HCT116 (cell line): ENCODE measurements at regions not wholly inside any gene's neighbourhood (a gene's known extent, or its start where the extent isn't known, plus 50 kb on each side); places are given as distances from the start of the nearest gene placed in this dataset.

Experiments used
- CEBPB ChIP-seq: IDR thresholded peaks from 2 replicates; pipeline ENCODE4 v1.6.1; 2012; ENCODE audit warnings: low read depth
- EZH2 ChIP-seq: fragments of 200-600 bp; sonication (generic); IDR thresholded peaks from 2 replicates; pipeline ENCODE4 v1.6.1; 2017; ENCODE audit warnings: antibody characterized with exemption, mixed run types
- EZH2phosphoT487 ChIP-seq: fragments of 200-600 bp; IDR thresholded peaks from 2 replicates; pipeline ENCODE4 v1.6.1; 2018; ENCODE audit warnings: antibody characterized with exemption, borderline replicate concordance
- FOSL1 ChIP-seq: IDR thresholded peaks from 2 replicates; pipeline ENCODE4 v1.6.1; 2012; ENCODE audit warnings: low read depth
- JUND ChIP-seq: IDR thresholded peaks from 2 replicates; pipeline ENCODE4 v1.6.1; 2012
- POLR2A ChIP-seq: IDR thresholded peaks from 2 replicates; pipeline ENCODE4 v1.7.0; 2011; ENCODE audit warnings: borderline replicate concordance; ENCODE audit not compliant: insufficient read depth, insufficient read length; ENCODE audit errors: extremely low read depth
- POLR2AphosphoS5 ChIP-seq: IDR thresholded peaks from 2 replicates; pipeline ENCODE4 v1.6.1; 2011; ENCODE audit warnings: mild to moderate bottlenecking, low read depth, low read length, moderate library complexity
- RAD21 ChIP-seq: IDR thresholded peaks from 2 replicates; pipeline ENCODE4 v1.6.1; 2012; ENCODE audit warnings: low read depth, mild to moderate bottlenecking
- SIN3A ChIP-seq: IDR thresholded peaks from 2 replicates; pipeline ENCODE4 v1.6.1; 2012; ENCODE audit warnings: low read depth
- SP1 ChIP-seq: IDR thresholded peaks from 2 replicates; pipeline ENCODE4 v1.6.1; 2012; ENCODE audit warnings: low read depth
- TCF7L2 ChIP-seq: IDR thresholded peaks from 2 replicates; pipeline ENCODE4 v1.7.0; 2011; ENCODE audit warnings: borderline replicate concordance, inconsistent platforms; ENCODE audit not compliant: insufficient read depth, insufficient read length; ENCODE audit errors: extremely low read depth
- ZNF274 ChIP-seq: fragments of 200-500 bp; sonication (Bioruptor generic); IDR thresholded peaks from 2 replicates; pipeline ENCODE4 v1.6.1; 2014; ENCODE audit warnings: mild to moderate bottlenecking, low read depth, low read length, inconsistent platforms
- TF ChIP-seq, protein P1 (sequence below), 3 experiments: fragments of 200-600 bp in 1 of 3; sonication (generic) in 1 of 3; IDR thresholded peaks in 2 of 3; conservative IDR thresholded peaks in 1 of 3; 2 replicates each; pipeline ENCODE4 v1.5.1; 2012 to 2017; ENCODE audit warnings: low read depth in 2 of 3, low read length in 2 of 3, antibody characterized with exemption in 1 of 3, borderline replicate concordance in 1 of 3, control low read depth in 1 of 3, mild to moderate bottlenecking in 1 of 3, mixed read lengths in 1 of 3, mixed run types in 1 of 3, moderate library complexity in 1 of 3; ENCODE audit not compliant: insufficient read depth in 1 of 3
- TF ChIP-seq, protein P2 (sequence below): IDR thresholded peaks from 2 replicates; pipeline ENCODE4 v1.6.1; 2011; ENCODE audit warnings: mild to moderate bottlenecking, low read length, moderate library complexity; ENCODE audit not compliant: insufficient replicate concordance; ENCODE audit errors: extremely low read depth

- TF ChIP-seq, protein P1, sequence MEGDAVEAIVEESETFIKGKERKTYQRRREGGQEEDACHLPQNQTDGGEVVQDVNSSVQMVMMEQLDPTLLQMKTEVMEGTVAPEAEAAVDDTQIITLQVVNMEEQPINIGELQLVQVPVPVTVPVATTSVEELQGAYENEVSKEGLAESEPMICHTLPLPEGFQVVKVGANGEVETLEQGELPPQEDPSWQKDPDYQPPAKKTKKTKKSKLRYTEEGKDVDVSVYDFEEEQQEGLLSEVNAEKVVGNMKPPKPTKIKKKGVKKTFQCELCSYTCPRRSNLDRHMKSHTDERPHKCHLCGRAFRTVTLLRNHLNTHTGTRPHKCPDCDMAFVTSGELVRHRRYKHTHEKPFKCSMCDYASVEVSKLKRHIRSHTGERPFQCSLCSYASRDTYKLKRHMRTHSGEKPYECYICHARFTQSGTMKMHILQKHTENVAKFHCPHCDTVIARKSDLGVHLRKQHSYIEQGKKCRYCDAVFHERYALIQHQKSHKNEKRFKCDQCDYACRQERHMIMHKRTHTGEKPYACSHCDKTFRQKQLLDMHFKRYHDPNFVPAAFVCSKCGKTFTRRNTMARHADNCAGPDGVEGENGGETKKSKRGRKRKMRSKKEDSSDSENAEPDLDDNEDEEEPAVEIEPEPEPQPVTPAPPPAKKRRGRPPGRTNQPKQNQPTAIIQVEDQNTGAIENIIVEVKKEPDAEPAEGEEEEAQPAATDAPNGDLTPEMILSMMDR (IDR thresholded peaks at IDR 0.05 in 2 of 3, conservative IDR thresholded peaks at IDR 0.05 in 1 of 3; ENCODE audit: borderline replicate concordance in 1 of 3, insufficient read depth in 1 of 3, low read depth in 2 of 3, low read length in 2 of 3), result no peak
- no peak for TF ChIP-seq RAD21
- TF ChIP-seq TCF7L2, result no peak
- TF ChIP-seq CEBPB, result no peak
- TF ChIP-seq POLR2AphosphoS5, result no peak
- no peak for TF ChIP-seq FOSL1
- no peak for TF ChIP-seq POLR2A
- TF ChIP-seq SIN3A, result no peak
- no peak for TF ChIP-seq EZH2phosphoT487
- TF ChIP-seq ZNF274, result no peak
- no peak for TF ChIP-seq EZH2
- TF ChIP-seq SP1, result no peak
- TF ChIP-seq, protein P2, sequence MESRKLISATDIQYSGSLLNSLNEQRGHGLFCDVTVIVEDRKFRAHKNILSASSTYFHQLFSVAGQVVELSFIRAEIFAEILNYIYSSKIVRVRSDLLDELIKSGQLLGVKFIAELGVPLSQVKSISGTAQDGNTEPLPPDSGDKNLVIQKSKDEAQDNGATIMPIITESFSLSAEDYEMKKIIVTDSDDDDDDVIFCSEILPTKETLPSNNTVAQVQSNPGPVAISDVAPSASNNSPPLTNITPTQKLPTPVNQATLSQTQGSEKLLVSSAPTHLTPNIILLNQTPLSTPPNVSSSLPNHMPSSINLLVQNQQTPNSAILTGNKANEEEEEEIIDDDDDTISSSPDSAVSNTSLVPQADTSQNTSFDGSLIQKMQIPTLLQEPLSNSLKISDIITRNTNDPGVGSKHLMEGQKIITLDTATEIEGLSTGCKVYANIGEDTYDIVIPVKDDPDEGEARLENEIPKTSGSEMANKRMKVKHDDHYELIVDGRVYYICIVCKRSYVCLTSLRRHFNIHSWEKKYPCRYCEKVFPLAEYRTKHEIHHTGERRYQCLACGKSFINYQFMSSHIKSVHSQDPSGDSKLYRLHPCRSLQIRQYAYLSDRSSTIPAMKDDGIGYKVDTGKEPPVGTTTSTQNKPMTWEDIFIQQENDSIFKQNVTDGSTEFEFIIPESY, result no peak
- TF ChIP-seq JUND, result no peak
Observed at GRCh38 chr20:22805219-22805618, 220.8 kb upstream of the FOXA2 start.
